SK-N-MC (cell line): ENCODE measurements at regions not wholly inside any gene's neighbourhood (a gene's known extent, or its start where the extent isn't known, plus 50 kb on each side); places are given as distances from the start of the nearest gene placed in this dataset.

Source experiments
- DNase-seq: peaks from one replicate; pipeline ENCODE4 v3.0.0-alpha.2; 2011; ENCODE audit warnings: low read depth, low spot score
- H3K27ac ChIP-seq: fragments of 200-600 bp; sonication (generic); 2 replicates; pipeline ENCODE4 v1.5.1; 2016; ENCODE audit warnings: mixed run types
- H3K36me3 ChIP-seq: fragments of 200-600 bp; sonication (generic); 2 replicates; pipeline ENCODE4 v1.6.1; 2017; ENCODE audit warnings: antibody characterized with exemption, low read length, mixed read lengths; ENCODE audit not compliant: insufficient read depth
- H3K4me3 ChIP-seq: fragments of 200-600 bp; sonication (generic); 2 replicates; pipeline ENCODE4 v1.5.1; 2016
- H3K9ac ChIP-seq: fragments of 200-600 bp; sonication (generic); 2 replicates; pipeline ENCODE4 v1.8.0; 2017; ENCODE audit warnings: mixed run types, mixed read lengths; ENCODE audit not compliant: insufficient read length
- H3K9me3 ChIP-seq: fragments of 200-600 bp; sonication (generic); 2 replicates; pipeline ENCODE4 v1.6.1; 2017; ENCODE audit warnings: low read depth, mild to moderate bottlenecking, antibody characterized with exemption, low read length, moderate library complexity, mixed read lengths
- EZH2 ChIP-seq: fragments of 200-600 bp; sonication (generic); IDR thresholded peaks from one replicate; pipeline ENCODE4 v1.6.1; 2017; ENCODE audit warnings: antibody characterized with exemption
- FOXP2 ChIP-seq: optimal IDR thresholded peaks from 2 replicates; pipeline ENCODE3; 2011; ENCODE audit warnings: mild to moderate bottlenecking, moderate library complexity; ENCODE audit not compliant: insufficient read depth; ENCODE audit errors: extremely low read length, control extremely low read depth
- POLR2AphosphoS5 ChIP-seq: IDR thresholded peaks from 2 replicates; pipeline ENCODE4 v1.6.1; 2012; ENCODE audit warnings: mild to moderate bottlenecking, low read depth, low read length, borderline replicate concordance

DNA sequence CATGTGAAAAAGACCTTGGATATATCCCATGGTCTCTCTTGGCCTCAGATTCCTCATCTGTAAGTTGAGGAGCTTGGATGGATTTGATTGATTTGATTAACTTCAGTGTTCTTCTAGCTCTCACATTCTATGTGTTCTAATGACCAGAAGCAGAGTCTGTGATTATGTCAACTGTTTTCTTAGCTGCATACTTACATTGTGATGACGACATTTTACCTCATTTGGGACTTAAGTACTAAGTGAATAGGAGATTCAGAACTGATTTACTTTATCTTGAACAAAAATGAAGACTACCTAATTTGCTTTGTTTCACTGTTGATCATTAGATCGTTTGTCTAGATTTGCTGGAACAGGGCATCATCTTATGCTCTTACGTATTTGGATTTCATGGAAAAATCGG lies 427.7 kb downstream of the SH3GL2 start:
- Histone ChIP-seq H3K36me3 (no peaks in the 10 kb centered on the region), H3K27ac (no peak overlapping the region), H3K9me3 (no peaks in the 10 kb centered on the region), H3K4me3 (no peak overlapping the region), H3K9ac (no peak overlapping the region)
- no peak for TF ChIP-seq FOXP2
- no peak for TF ChIP-seq POLR2AphosphoS5
- no peak for TF ChIP-seq EZH2
- no peak for DNase-seq

DNA sequence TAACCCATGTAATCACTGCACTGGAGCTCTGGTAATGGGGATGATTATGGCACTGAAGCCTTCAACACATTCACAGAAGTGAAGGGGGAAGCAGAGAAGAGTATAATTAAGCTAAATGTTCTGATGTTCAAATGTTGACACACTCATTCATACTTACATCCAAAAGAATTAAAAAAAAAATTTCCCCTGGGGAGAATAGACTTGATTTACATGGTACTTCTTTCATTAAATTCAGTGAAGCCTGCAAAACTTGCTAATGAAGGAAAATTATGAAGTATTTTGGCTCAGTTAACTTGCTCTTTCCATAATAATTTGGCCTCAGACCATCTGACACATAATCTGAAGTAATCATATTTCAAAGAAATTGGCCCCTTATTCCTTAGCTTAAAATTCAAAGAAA lies 428.8 kb downstream of the SH3GL2 start:
- TF ChIP-seq POLR2AphosphoS5 (no peak), EZH2 (no peak), FOXP2 (no peak)
- no peak overlapping the region for H3K4me3 ChIP-seq
- DNase-seq = no peak
- no peak overlapping the region for H3K9ac ChIP-seq
- H3K27ac ChIP-seq = no peak overlapping the region
- no peaks in the 10 kb centered on the region for H3K9me3 ChIP-seq
- no peaks in the 10 kb centered on the region for H3K36me3 ChIP-seq

DNA sequence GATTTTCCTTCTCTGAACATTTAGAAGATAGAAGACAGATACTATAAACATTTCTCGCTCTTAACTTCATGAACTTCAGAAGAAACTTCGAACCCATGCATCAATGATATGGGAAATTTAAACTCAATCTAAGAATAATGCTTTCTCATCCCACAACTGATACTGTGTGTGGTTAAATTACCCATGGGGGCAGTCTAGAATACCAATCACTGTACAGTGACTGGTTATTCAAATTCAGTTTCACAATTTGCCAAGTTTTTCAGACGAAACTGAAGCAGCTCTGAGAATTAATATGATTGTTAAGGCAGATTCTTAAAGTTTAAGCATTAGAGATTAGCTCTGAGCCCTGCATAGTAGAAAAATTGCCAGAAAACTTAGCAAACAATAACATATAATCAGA lies 431.0 kb downstream of the SH3GL2 start:
- no peak for DNase-seq
- no peak overlapping the region for H3K4me3 ChIP-seq
- no peaks in the 10 kb centered on the region for H3K36me3 ChIP-seq
- no peak overlapping the region for H3K27ac ChIP-seq
- TF ChIP-seq EZH2 (no peak), FOXP2 (no peak), POLR2AphosphoS5 (no peak)
- H3K9me3 ChIP-seq = no peaks in the 10 kb centered on the region
- no peak overlapping the region for H3K9ac ChIP-seq

DNA sequence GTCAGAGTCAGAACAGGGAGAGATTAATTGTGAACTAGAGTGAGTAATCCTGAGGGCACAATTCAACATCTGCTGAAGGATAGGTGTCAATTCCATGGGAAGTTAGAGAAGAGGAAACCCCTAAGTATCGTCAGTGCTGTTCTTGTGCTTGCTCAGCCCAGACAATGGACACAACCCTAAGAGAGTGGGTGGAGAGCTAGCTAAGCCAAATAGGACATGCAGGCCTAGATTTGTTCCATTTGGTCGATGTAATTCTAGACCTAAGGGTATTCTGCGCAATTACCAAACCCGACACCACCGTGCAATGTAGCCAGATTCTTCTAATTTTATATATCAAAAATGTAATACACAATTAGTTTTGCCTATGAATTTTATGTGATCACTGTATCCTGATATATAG lies 431.6 kb downstream of the SH3GL2 start:
- Histone ChIP-seq H3K4me3 (no peak overlapping the region), H3K36me3 (no peaks in the 10 kb centered on the region), H3K9me3 (no peaks in the 10 kb centered on the region), H3K9ac (no peak overlapping the region), H3K27ac (no peak overlapping the region)
- DNase-seq = no peak
- no peak for TF ChIP-seq EZH2
- TF ChIP-seq POLR2AphosphoS5 = no peak
- no peak for TF ChIP-seq FOXP2

DNA sequence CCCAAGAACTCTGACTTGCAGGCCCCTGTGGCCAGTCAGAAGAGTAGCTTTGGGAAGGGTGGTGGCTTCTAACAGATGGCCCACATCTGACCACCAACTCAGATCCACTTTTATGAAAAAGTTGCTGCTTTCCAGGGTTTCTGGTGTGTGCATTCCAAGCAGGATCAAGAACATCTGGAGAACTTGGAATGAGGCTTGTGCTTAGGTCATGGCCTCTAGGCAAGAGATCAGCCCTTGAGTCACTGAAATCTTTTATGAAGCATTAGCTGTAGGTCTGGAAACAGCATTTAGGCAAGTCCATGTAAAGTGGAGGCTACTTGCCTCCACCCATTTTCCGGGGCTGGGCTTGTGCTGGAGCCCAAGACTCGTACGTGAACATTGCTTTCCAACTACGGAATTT lies 433.3 kb downstream of the SH3GL2 start:
- H3K9me3 ChIP-seq = no peaks in the 10 kb centered on the region
- TF ChIP-seq POLR2AphosphoS5 = no peak
- no peak for TF ChIP-seq FOXP2
- no peak for TF ChIP-seq EZH2
- H3K4me3 ChIP-seq = no peak overlapping the region
- H3K36me3 ChIP-seq = no peaks in the 10 kb centered on the region
- no peak overlapping the region for H3K27ac ChIP-seq
- H3K9ac ChIP-seq = no peak overlapping the region
- DNase-seq = no peak

DNA sequence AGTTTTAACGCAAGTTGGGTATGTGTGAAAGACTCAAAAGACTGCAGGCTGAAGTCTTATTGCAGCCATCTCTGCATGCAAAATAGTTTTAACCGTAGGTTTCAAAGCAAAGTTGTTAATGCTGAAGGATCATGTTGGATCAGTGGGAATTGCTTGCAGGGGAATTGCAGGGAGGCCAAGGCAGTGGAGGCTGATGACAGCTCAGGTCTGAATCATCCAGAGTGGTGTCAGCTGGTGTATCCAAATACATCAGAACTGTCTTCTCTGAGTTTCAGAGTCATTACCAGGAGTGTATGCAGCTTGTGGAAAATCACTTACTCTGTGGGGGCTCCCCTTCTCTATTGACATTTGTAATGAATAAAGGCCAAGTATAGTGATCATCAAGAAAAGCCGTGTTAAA lies 435.7 kb downstream of the SH3GL2 start:
- H3K9ac ChIP-seq = no peak overlapping the region
- no peak overlapping the region for H3K27ac ChIP-seq
- no peak overlapping the region for H3K4me3 ChIP-seq
- TF ChIP-seq FOXP2 (no peak), POLR2AphosphoS5 (no peak), EZH2 (no peak)
- no peaks in the 10 kb centered on the region for H3K9me3 ChIP-seq
- no peaks in the 10 kb centered on the region for H3K36me3 ChIP-seq
- no peak for DNase-seq

DNA sequence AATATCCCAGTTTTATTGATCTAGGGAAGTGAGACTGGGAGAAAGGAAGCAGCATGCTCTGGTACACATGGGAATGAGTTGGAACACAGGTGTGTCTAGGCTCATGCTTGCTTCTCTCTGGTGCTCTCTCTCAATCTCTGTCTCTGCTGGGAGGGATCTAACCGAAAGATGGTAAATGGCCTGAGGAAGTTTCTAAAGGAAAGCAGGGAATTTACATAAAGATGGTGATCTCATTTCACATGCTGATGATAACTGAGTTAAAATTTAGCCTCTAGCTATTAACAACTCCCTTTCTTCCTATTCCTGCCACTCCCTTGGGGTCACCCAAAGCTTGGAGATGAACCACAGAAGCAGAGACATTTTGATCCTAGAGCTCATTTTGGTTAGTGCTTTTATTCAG lies 436.2 kb downstream of the SH3GL2 start:
- TF ChIP-seq EZH2 (no peak), POLR2AphosphoS5 (no peak), FOXP2 (no peak)
- DNase-seq = no peak
- no peak overlapping the region for H3K4me3 ChIP-seq
- H3K27ac ChIP-seq = no peak overlapping the region
- H3K9me3 ChIP-seq = no peaks in the 10 kb centered on the region
- no peaks in the 10 kb centered on the region for H3K36me3 ChIP-seq
- no peak overlapping the region for H3K9ac ChIP-seq

DNA sequence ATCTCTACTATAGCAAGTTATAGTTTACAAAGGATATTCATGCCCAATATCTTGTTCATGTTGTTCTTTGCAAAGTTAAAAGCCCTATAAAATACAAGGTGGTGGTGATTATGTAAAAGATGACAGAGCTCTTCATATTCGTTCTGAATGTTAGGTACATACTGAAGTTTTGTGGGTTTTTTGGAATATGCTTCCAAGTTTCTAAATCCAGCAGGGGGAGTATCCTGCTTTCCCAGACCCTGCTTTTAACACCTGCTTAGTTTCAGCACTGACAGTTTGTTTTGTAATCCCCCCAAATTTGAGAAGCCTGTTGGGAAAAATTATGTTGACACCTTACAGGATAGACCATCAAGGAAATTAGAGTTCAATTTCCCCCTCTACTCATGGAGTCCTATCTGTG lies 438.3 kb downstream of the SH3GL2 start:
- no peaks in the 10 kb centered on the region for H3K9me3 ChIP-seq
- no peak for TF ChIP-seq FOXP2
- no peak for TF ChIP-seq EZH2
- no peak for TF ChIP-seq POLR2AphosphoS5
- DNase-seq = no peak

DNA sequence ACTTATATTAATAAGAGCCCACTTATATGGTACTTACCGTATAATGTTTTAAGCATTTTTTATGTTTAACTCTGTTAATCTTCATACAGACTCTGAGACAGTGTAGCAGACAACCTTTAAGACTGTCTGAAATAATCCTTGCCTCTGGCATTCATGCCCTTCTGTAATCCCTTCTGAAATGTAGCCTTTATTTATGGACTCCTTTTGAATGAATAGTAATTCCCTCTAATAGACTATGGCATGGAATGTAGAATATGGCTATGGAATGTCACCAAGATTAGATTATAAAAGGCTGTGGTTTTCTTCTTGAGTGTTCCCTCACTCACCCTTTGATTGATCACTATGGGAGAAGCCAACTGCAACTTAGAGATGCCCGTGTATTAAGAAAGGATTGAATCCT lies 439.4 kb downstream of the SH3GL2 start:
- Histone ChIP-seq H3K4me3 (no peak overlapping the region), H3K9me3 (no peaks in the 10 kb centered on the region), H3K9ac (no peak overlapping the region), H3K36me3 (no peaks in the 10 kb centered on the region), H3K27ac (no peak overlapping the region)
- TF ChIP-seq POLR2AphosphoS5 (no peak), EZH2 (no peak), FOXP2 (no peak)
- no peak for DNase-seq

More for the DNA sequence above, 438.3 kb downstream of the SH3GL2 start:
- no peak overlapping the region for H3K9ac ChIP-seq
- no peak overlapping the region for H3K27ac ChIP-seq
- H3K4me3 ChIP-seq = no peak overlapping the region
- H3K36me3 ChIP-seq = no peaks in the 10 kb centered on the region
